H9 (cell line): ENCODE measurements at regions not wholly inside any gene's neighbourhood (a gene's known extent, or its start where the extent isn't known, plus 50 kb on each side); places are given as distances from the start of the nearest gene placed in this dataset.

Experiments
- DNase-seq: peaks from one replicate; pipeline ENCODE4 v3.0.0-alpha.2; 2017
- H2AFZ ChIP-seq: one replicate; pipeline ENCODE4 v1.6.1; 2013; ENCODE audit warnings: mild to moderate bottlenecking, low read length, control low read depth, moderate library complexity
- H2AK5ac ChIP-seq: 2 replicates; pipeline ENCODE4 v1.6.1; 2013; ENCODE audit warnings: low read length, control low read depth, mixed read lengths; ENCODE audit not compliant: insufficient read length
- H2BK120ac ChIP-seq: one replicate; pipeline ENCODE4 v1.6.1; 2013; ENCODE audit warnings: low read depth, mild to moderate bottlenecking, low read length, control low read depth, inconsistent platforms; ENCODE audit not compliant: poor library complexity, severe bottlenecking
- H2BK12ac ChIP-seq: 2 replicates; pipeline ENCODE4 v1.6.1; 2013; ENCODE audit warnings: low read length, control low read depth, mixed read lengths, low read depth; ENCODE audit not compliant: insufficient read length
- H2BK15ac ChIP-seq: 2 replicates; pipeline ENCODE4 v1.6.1; 2013; ENCODE audit warnings: low read depth, low read length, control low read depth
- H2BK20ac ChIP-seq: one replicate; pipeline ENCODE4 v1.6.1; 2013; ENCODE audit warnings: low read depth, mild to moderate bottlenecking, low read length, control low read depth, inconsistent platforms; ENCODE audit not compliant: poor library complexity, severe bottlenecking
- H2BK5ac ChIP-seq: 2 replicates; pipeline ENCODE4 v1.6.1; 2013; ENCODE audit warnings: low read length, control low read depth, mixed read lengths; ENCODE audit not compliant: insufficient read length
- H3K14ac ChIP-seq: 2 replicates; pipeline ENCODE4 v1.6.1; 2013; ENCODE audit warnings: low read length, control low read depth; ENCODE audit not compliant: insufficient read depth
- H3K18ac ChIP-seq: 2 replicates; pipeline ENCODE4 v1.6.1; 2013; ENCODE audit warnings: low read depth, mild to moderate bottlenecking, mixed read lengths, low read length, control low read depth; ENCODE audit not compliant: insufficient read length
- H3K23ac ChIP-seq: 2 replicates; pipeline ENCODE4 v1.6.1; 2013; ENCODE audit warnings: low read length, control low read depth, mixed read lengths, low read depth; ENCODE audit not compliant: insufficient read length
- H3K23me2 ChIP-seq: 2 replicates; pipeline ENCODE4 v1.6.1; 2013; ENCODE audit warnings: low read depth, mild to moderate bottlenecking, mixed read lengths, low read length, control low read depth; ENCODE audit not compliant: insufficient read length, poor library complexity, severe bottlenecking
- H3K27ac ChIP-seq: 2 replicates; pipeline ENCODE4 v1.5.1; 2013; ENCODE audit warnings: low read length, control low read depth, mixed read lengths, low read depth; ENCODE audit not compliant: insufficient read length
- H3K27me3 ChIP-seq: 2 replicates; pipeline ENCODE4 v1.6.1; 2013; ENCODE audit warnings: low read length, control low read depth, inconsistent platforms; ENCODE audit not compliant: insufficient read depth
- H3K4ac ChIP-seq: 2 replicates; pipeline ENCODE4 v1.6.1; 2013; ENCODE audit warnings: low read depth, mild to moderate bottlenecking, control low read depth, inconsistent platforms, low read length, moderate library complexity
- H3K4me1 ChIP-seq: 2 replicates; pipeline ENCODE4 v1.6.1; 2013; ENCODE audit warnings: low read length, control low read depth, inconsistent platforms; ENCODE audit not compliant: insufficient read depth
- H3K4me2 ChIP-seq: 2 replicates; pipeline ENCODE4 v1.6.1; 2013; ENCODE audit warnings: low read length, control low read depth, mixed read lengths; ENCODE audit not compliant: insufficient read length, insufficient read depth
- H3K56ac ChIP-seq: 2 replicates; pipeline ENCODE4 v1.6.1; 2013; ENCODE audit warnings: low read depth, mild to moderate bottlenecking, mixed read lengths, low read length, control low read depth; ENCODE audit not compliant: insufficient read length
- H3K79me1 ChIP-seq: 2 replicates; pipeline ENCODE4 v1.6.1; 2013; ENCODE audit warnings: low read depth, mild to moderate bottlenecking, moderate library complexity, low read length, control low read depth, inconsistent platforms; ENCODE audit not compliant: insufficient read depth, poor library complexity, severe bottlenecking
- H3K79me2 ChIP-seq: 2 replicates; pipeline ENCODE4 v1.6.1; 2013; ENCODE audit warnings: low read length, control low read depth, inconsistent platforms; ENCODE audit not compliant: insufficient read depth
- H3K9ac ChIP-seq: 2 replicates; pipeline ENCODE4 v1.6.1; 2013; ENCODE audit warnings: low read length, control low read depth, mixed read lengths; ENCODE audit not compliant: insufficient read length; ENCODE audit errors: extremely low read depth
- H3K9me3 ChIP-seq: one replicate; pipeline ENCODE4 v1.6.1; 2013; ENCODE audit warnings: low read depth, low read length, inconsistent platforms; ENCODE audit not compliant: control insufficient read depth
- H3T11ph ChIP-seq: one replicate; pipeline ENCODE4 v1.6.1; 2013; ENCODE audit warnings: mild to moderate bottlenecking, low read length, control low read depth, inconsistent platforms
- H4K20me1 ChIP-seq: one replicate; pipeline ENCODE4 v1.6.1; 2013; ENCODE audit not compliant: control insufficient read depth, insufficient read length, insufficient read depth
- H4K5ac ChIP-seq: 2 replicates; pipeline ENCODE4 v1.6.1; 2013; ENCODE audit warnings: low read depth, mild to moderate bottlenecking, mixed read lengths, low read length, control low read depth; ENCODE audit not compliant: insufficient read length
- H4K8ac ChIP-seq: replicated peaks from 2 replicates; pipeline ENCODE4 v1.6.1; 2013; ENCODE audit warnings: low read length, control low read depth, mixed read lengths, low read depth; ENCODE audit not compliant: insufficient read length
- H4K91ac ChIP-seq: 2 replicates; pipeline ENCODE4 v1.6.1; 2013; ENCODE audit warnings: low read depth, mild to moderate bottlenecking, moderate library complexity, mixed read lengths, low read length, control low read depth; ENCODE audit not compliant: insufficient read length
- H3K27ac Mint-ChIP-seq, 3 experiments: 2 replicates in 2 of 3; 3 replicates in 1 of 3; pipeline ENCODE4 v1.8.0; 2020 to 2021; ENCODE audit warnings: mixed read lengths in 3 of 3, mild to moderate bottlenecking in 1 of 3, moderate library complexity in 1 of 3
- H3K27me3 Mint-ChIP-seq: 2 replicates; pipeline ENCODE4 v1.8.0; 2021; ENCODE audit warnings: low read depth, mild to moderate bottlenecking, moderate library complexity, mixed read lengths
- H3K36me3 Mint-ChIP-seq, 3 experiments: 2 replicates in 2 of 3; 3 replicates in 1 of 3; pipeline ENCODE4 v1.8.0; 2020 to 2021; ENCODE audit warnings: low read depth in 3 of 3, mixed read lengths in 3 of 3; ENCODE audit not compliant: insufficient read depth in 1 of 3
- H3K4me1 Mint-ChIP-seq, 2 experiments: 2 replicates each; pipeline ENCODE4 v1.8.0; 2020; ENCODE audit warnings: mixed read lengths in 2 of 2
- H3K4me3 Mint-ChIP-seq, 2 experiments: 2 replicates in 1 of 2; 3 replicates in 1 of 2; pipeline ENCODE4 v1.8.0; 2020 to 2021; ENCODE audit warnings: mild to moderate bottlenecking in 2 of 2, mixed read lengths in 2 of 2, moderate library complexity in 1 of 2
- H3K9me3 Mint-ChIP-seq, 2 experiments: 2 replicates in 1 of 2; 3 replicates in 1 of 2; pipeline ENCODE4 v1.8.0; 2020; ENCODE audit warnings: mild to moderate bottlenecking in 2 of 2, mixed read lengths in 2 of 2, moderate library complexity in 1 of 2
- WGBS: extraction: QIAGEN DNeasy Blood & Tissue Kit; methylation state at CpG from one replicate; pipeline ENCODE4 v1.1.7; 2013; ENCODE audit warnings: missing lambda C conversion rate, low lambda C conversion rate, mixed read lengths; ENCODE audit not compliant: insufficient read length; ENCODE audit errors: extremely low coverage; 5-methylcytosine and 5-hydroxymethylcytosine counted together
- TF ChIP-seq, protein P1 (sequence below): fragments of 200-600 bp; sonication (generic); conservative IDR thresholded peaks from 3 replicates; pipeline ENCODE4 v1.8.0; 2021; ENCODE audit warnings: antibody characterized with exemption, mild to moderate bottlenecking

DNA sequence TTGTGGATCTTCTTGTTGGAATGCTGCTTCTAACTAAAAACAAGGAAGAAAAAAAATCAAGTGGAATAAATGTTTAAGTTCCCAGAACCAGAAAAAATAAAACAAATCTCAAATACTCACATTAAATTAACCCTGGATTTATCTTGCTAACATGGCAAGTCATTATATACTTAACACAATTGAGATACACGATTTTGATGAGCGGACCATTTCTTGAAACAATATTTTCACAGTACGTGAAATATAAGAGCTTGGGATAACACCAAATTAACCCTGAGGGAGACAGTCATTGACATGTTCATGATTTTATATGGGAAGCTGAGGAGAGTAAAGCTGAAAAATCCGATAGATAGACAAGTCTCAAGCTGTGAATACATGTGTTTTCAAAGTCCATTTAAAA is 128.6 kb downstream of the PTCSC3 start:
- H3K56ac ChIP-seq, result no peak overlapping the region
- H3K79me1 ChIP-seq, result no peaks in the 10 kb centered on the region
- Mint-ChIP-seq H3K9me3 (no peaks in the 10 kb centered on the region), H3K27me3 (no peaks in the 10 kb centered on the region), H3K4me3 (no peak overlapping the region), H3K4me1 (peaks cover 21 to 27% of the 10 kb centered on the region in 2 experiments), H3K27ac (peak overlapping the region in 2 of 3 experiments; percentile 10 to 19; a peak in 3 of 7 replicates), H3K36me3 (no peaks in the 10 kb centered on the region)
- no peaks in the 10 kb centered on the region for H3K79me2 ChIP-seq
- H2AK5ac ChIP-seq, result no peak overlapping the region
- H3K27me3 ChIP-seq, result no peaks in the 10 kb centered on the region
- no peak overlapping the region for H3K9ac ChIP-seq
- H2BK5ac ChIP-seq, result no peak overlapping the region
- no peak overlapping the region for H3K27ac ChIP-seq
- H3K9me3 ChIP-seq, result no peaks in the 10 kb centered on the region
- H3K4ac ChIP-seq, result no peak overlapping the region
- no peaks in the 10 kb centered on the region for H4K20me1 ChIP-seq
- WGBS, result no CpG with 5 or more reads among the region's 4 CpGs
- no peak overlapping the region for H3K4me2 ChIP-seq
- no peak overlapping the region for H3K18ac ChIP-seq
- H4K91ac ChIP-seq, result no peak overlapping the region
- TF ChIP-seq, protein P1, sequence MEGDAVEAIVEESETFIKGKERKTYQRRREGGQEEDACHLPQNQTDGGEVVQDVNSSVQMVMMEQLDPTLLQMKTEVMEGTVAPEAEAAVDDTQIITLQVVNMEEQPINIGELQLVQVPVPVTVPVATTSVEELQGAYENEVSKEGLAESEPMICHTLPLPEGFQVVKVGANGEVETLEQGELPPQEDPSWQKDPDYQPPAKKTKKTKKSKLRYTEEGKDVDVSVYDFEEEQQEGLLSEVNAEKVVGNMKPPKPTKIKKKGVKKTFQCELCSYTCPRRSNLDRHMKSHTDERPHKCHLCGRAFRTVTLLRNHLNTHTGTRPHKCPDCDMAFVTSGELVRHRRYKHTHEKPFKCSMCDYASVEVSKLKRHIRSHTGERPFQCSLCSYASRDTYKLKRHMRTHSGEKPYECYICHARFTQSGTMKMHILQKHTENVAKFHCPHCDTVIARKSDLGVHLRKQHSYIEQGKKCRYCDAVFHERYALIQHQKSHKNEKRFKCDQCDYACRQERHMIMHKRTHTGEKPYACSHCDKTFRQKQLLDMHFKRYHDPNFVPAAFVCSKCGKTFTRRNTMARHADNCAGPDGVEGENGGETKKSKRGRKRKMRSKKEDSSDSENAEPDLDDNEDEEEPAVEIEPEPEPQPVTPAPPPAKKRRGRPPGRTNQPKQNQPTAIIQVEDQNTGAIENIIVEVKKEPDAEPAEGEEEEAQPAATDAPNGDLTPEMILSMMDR, result no peak
- no peaks in the 10 kb centered on the region for H3K23me2 ChIP-seq
- H2BK120ac ChIP-seq, result no peak overlapping the region
- H3K23ac ChIP-seq, result no peak overlapping the region
- no peak overlapping the region for H3T11ph ChIP-seq
- no peaks in the 10 kb centered on the region; the same call in 1 of the 2 replicates for H3K4me1 ChIP-seq
- H2BK20ac ChIP-seq, result no peak overlapping the region
- no peak overlapping the region for H4K5ac ChIP-seq
- no peak overlapping the region for H4K8ac ChIP-seq
- no peak for DNase-seq
- H3K14ac ChIP-seq, result no peak overlapping the region
- no peak overlapping the region for H2BK15ac ChIP-seq
- H2BK12ac ChIP-seq, result no peak overlapping the region
- H2AFZ ChIP-seq, result no peak overlapping the region
